ENCODE measurements at regions not wholly inside any gene's neighbourhood (a gene's known extent, or its start where the extent isn't known, plus 50 kb on each side); places are given as distances from the start of the nearest gene placed in this dataset.
"Not testable (repeated sequence)": the region's sequence is repeated elsewhere in the genome, so short reads cannot be mapped to it uniquely, and the experiment has no call there.

DNA sequence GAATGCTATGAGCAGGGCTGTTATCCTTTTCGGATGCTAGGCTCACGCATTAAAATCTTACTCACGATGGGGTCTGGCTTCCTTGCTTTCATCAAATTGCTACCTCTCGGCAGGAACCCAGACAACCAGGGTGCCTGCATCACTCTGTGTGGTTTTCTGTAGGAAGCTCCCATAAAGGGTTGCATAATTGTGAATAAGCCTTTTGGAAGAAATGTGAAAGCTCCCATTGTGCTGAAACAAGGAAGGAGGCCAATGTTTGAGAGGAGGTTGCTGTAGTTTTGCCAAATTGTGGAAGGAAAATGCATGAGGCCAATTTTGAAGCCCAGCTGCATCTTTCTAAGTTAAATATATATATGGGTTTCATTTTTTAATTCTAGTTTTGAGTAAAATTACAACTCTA is 615.5 kb downstream of the C6orf118 start:
- Mint-ChIP-seq H3K4me3 (no peak overlapping the region), H3K27ac (no peak overlapping the region), H3K4me1 (no peaks in the 10 kb centered on the region), H3K27me3 (no peaks in the 10 kb centered on the region), H3K9me3 (peaks cover 21% of the 10 kb centered on the region), H3K36me3 (ENCODE audit: low read depth) (no peaks in the 10 kb centered on the region)
- no peak for DNase-seq
- ChIA-PET POLR2A (no interaction called here), CTCF (no interaction called here)

DNA sequence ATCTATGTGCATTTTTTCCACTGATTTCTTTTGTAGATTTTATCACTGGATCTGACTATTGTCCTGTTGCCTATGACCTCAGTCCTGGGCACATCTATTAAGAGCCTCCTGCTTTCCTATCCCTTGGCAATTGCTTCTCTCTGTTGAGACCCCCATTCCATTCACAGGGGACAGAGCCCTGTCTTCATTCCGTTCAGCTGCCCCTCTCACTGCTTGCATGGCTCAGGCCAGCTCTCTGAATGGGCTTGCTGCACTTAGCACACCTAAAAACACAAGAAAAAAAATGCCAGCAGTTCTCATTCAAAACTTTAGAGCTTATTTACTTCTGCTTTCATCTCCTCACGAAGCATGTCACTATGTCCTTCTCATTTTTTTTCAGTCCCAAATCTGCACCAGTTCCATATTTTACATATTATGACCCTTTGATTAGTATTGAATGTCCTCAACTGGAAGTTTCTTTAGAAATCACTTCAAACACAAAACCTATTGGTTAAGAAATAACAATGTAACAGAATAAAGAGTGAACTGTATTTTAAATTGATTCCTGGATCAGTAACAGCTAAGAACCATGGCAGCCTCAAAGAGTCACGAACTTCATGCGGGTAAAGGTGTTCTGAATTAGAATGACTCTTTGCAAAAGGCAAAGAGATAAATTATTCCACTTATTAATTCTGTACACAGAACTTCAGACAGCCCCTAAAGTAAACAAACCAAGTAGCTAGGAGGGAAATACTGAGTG is 616.5 kb downstream of the C6orf118 start:
- Mint-ChIP-seq H3K27me3 (no peaks in the 10 kb centered on the region), H3K4me3 (no peak overlapping the region), H3K9me3 (peaks cover 21% of the 10 kb centered on the region), H3K27ac (no peak overlapping the region), H3K4me1 (no peaks in the 10 kb centered on the region), H3K36me3 (ENCODE audit: low read depth) (no peaks in the 10 kb centered on the region)
- DNase-seq, result no peak
- ChIA-PET CTCF (no interaction called here), POLR2A (no interaction called here)

DNA sequence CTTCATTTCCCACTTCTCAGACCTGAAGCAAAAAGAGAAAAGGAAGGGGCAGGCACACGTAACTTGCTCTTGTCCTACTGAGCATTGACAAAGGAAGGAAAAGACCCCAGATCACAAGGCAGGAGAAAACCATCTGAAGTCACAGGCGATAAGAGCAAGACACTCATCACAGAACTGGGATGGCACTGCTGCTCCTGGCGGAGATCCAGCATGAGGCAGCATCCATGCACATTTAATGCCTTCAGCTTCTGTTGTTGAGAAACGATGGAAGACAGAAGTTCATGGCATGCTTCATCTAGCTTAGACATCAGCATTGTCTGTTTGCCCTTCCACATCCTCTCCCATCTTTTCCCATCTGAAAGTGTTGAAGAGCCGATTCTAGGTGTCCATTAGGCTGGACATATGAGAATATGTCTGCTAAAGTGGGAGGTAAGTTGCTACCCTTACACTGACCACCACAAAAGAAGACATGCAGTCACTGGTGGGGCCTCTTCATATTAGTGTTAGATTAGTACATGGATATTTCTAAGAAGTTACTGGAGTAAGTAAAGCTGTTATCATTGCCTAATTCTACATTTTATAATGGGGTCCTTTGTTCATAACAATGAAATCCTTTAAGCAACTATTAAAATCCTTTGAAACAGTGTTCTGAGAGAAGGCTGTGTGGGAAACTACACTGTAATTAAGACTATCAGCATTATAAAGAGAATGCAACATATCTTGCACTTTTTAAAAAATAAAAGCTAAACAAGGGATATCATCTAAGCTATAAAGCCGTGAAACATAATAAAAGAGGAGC is 618.5 kb downstream of the C6orf118 start:
- Mint-ChIP-seq H3K4me3 (no peak overlapping the region), H3K36me3 (ENCODE audit: low read depth) (no peaks in the 10 kb centered on the region), H3K27ac (no peak overlapping the region), H3K9me3 (peaks cover 19% of the 10 kb centered on the region), H3K4me1 (no peaks in the 10 kb centered on the region), H3K27me3 (no peaks in the 10 kb centered on the region)
- ChIA-PET CTCF (no interaction called here), POLR2A (no interaction called here)
- no peak for DNase-seq

DNA sequence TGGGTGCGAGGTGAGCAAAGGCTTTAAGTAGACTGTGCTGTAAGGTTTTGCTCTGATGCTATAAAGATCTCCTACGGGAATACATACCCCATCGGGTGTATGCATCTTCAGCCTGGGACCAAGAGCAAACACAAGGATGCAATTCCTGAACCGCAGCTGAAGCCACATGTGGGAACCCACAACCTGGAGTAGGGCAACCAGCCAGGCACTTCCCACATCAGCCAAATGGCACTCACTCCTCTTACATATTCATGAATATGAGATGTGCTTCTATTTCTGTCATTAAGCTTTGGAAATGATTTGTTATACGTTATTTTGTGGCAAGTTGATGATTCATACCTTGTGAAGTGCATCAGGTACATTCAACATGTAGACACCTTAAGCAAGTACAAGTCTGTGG is 619.2 kb downstream of the C6orf118 start:
- no peaks in the 10 kb centered on the region for H3K36me3 Mint-ChIP-seq (ENCODE audit: low read depth)
- POLR2A ChIA-PET, result no interaction called here
- no peak for DNase-seq
- H3K9me3 Mint-ChIP-seq, result peaks cover 16% of the 10 kb centered on the region
- H3K27ac Mint-ChIP-seq, result no peak overlapping the region
- H3K4me1 Mint-ChIP-seq, result no peaks in the 10 kb centered on the region
- H3K4me3 Mint-ChIP-seq, result no peak overlapping the region
- H3K27me3 Mint-ChIP-seq, result no peaks in the 10 kb centered on the region
- CTCF ChIA-PET, result no interaction called here

DNA sequence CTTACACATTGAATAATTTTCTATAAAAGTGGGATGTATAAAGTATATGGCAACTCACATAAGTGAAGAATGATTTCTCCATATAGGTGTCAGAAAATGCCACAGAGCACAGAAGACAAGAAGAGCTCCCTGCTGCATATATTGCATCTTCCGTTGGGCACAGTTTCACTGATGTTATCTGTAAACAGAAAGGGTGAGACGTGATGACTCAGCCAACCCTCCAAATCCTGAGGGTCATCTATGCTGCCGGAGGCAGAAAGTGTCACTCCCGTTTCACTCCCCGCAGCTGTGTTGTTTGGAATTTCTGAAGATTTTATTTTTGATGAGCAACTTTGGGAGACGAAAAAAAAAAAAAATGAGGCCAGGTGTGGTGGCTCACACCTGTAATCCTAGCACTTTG is 644.1 kb downstream of the C6orf118 start:
- H3K9me3 Mint-ChIP-seq, result peaks cover 14% of the 10 kb centered on the region
- no peak overlapping the region for H3K4me3 Mint-ChIP-seq
- no peaks in the 10 kb centered on the region for H3K4me1 Mint-ChIP-seq
- H3K36me3 Mint-ChIP-seq (ENCODE audit: low read depth), result no peaks in the 10 kb centered on the region
- no peak overlapping the region for H3K27ac Mint-ChIP-seq
- no peak for DNase-seq
- H3K27me3 Mint-ChIP-seq, result no peaks in the 10 kb centered on the region
- CTCF ChIA-PET, result no interaction called here
- POLR2A ChIA-PET, result no interaction called here

- CTCF ChIA-PET, result no interaction called here
- no peaks in the 10 kb centered on the region for H3K4me1 Mint-ChIP-seq
- POLR2A ChIA-PET, result no interaction called here
Measured at GRCh38 chr6:164663634-164664033, 645.8 kb downstream of the C6orf118 start.

DNA sequence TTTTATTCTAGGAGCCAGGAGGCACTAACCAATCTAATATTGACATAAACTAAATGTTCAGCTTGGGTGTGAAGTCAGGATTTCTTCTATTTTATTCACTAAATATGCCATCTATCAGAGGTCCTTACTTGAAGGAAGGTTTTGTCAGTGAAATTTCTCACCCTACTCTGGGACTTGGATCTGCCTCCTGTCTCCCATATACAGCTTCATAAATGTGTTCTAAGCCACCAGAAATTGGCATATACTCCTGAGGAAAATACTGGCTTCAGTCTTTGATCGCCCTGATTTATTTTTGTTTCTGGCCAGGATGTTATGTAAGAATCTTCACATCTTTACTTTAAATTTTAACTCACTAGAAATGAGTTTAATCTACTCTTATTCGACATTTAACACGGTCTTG is 647.7 kb downstream of the C6orf118 start:
- no peaks in the 10 kb centered on the region for H3K36me3 Mint-ChIP-seq (ENCODE audit: low read depth)
- ChIA-PET CTCF (no interaction called here), POLR2A (no interaction called here)
- peaks cover 16% of the 10 kb centered on the region for H3K9me3 Mint-ChIP-seq
- H3K27me3 Mint-ChIP-seq, result no peaks in the 10 kb centered on the region
- no peak overlapping the region for H3K27ac Mint-ChIP-seq
- H3K4me3 Mint-ChIP-seq, result no peak overlapping the region
- DNase-seq, result no peak
- H3K4me1 Mint-ChIP-seq, result no peaks in the 10 kb centered on the region

More at GRCh38 chr6:164663634-164664033, 645.8 kb downstream of the C6orf118 start:
- Mint-ChIP-seq H3K4me3 (no peak overlapping the region), H3K27ac (no peak overlapping the region), H3K36me3 (ENCODE audit: low read depth) (no peaks in the 10 kb centered on the region), H3K9me3 (peaks cover 14% of the 10 kb centered on the region), H3K27me3 (no peaks in the 10 kb centered on the region)
- no peak for DNase-seq

GRCh38 chr6:164660781-164661180 is 648.6 kb downstream of the C6orf118 start:
- no peak for DNase-seq
- CTCF ChIA-PET, result no interaction called here
- Mint-ChIP-seq H3K27ac (no peak overlapping the region), H3K9me3 (peaks cover 17% of the 10 kb centered on the region), H3K36me3 (ENCODE audit: low read depth) (no peaks in the 10 kb centered on the region), H3K4me3 (no peak overlapping the region), H3K27me3 (no peaks in the 10 kb centered on the region), H3K4me1 (no peaks in the 10 kb centered on the region)
- POLR2A ChIA-PET, result no interaction called here

DNA sequence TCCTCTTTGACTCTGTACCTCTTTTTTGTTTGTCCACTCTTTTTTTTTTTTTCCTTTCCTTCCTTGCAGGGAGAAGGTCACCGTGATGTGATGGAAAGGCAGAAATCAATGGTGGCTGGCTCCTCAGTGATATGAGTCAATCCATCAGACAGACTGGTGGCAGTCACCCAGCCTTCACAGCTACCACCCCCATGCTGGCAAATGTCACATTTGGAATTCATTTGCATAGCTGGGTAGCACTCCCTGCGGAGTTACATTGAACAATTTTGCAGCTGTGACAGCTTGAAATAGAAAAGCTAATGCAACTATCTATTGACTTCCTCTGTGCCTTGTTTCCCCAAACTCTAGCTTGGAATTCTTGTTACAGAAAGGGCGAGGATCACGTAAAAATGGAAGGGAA is 668.4 kb downstream of the C6orf118 start:
- Mint-ChIP-seq H3K36me3 (ENCODE audit: low read depth) (no peaks in the 10 kb centered on the region), H3K27ac (no peak overlapping the region), H3K4me3 (no peak overlapping the region), H3K9me3 (peaks cover 12% of the 10 kb centered on the region), H3K4me1 (no peaks in the 10 kb centered on the region), H3K27me3 (no peaks in the 10 kb centered on the region)
- no peak for DNase-seq
- ChIA-PET POLR2A (no interaction called here), CTCF (no interaction called here)

- ChIA-PET POLR2A (no interaction called here), CTCF (no interaction called here)
- Mint-ChIP-seq H3K4me3 (no peak overlapping the region), H3K27ac (no peak overlapping the region), H3K36me3 (ENCODE audit: low read depth) (no peaks in the 10 kb centered on the region), H3K9me3 (peaks cover 4% of the 10 kb centered on the region), H3K27me3 (no peaks in the 10 kb centered on the region), H3K4me1 (no peaks in the 10 kb centered on the region)
- DNase-seq, result no peak
Measured at GRCh38 chr6:164628302-164628931, 681.0 kb downstream of the C6orf118 start.

DNA sequence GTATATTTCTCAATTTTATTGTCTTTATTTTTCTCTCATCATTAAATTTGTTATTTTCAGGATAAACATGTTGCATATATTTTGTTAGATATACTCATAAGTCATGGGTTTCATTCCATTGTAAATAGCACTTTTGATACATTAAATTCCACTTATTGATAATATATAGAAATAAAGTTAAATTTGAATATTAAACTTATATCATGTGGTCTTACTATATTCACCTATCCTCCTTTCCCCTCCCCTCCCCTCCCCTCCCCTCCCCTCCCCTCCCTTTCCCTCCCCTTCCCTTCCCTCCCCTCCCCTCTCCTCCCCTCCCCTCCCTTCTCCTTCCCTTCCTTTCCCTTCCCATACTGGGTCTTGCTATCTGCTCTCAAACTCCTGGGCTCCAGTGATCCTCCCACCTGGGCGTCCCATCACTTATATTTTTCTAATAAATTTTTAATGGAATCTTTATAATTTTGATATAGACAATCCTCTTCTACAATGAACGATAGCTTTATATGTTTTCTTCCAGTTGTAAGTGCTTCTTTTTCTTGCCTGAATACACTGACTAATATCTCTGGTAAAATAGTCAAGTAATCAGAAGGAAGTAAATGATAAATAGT is 692.4 kb downstream of the C6orf118 start:
- CTCF ChIA-PET, result no interaction called here
- H3K36me3 Mint-ChIP-seq (ENCODE audit: low read depth), result no peaks in the 10 kb centered on the region

GRCh38 chr6:164612751-164613150 is 696.7 kb downstream of the C6orf118 start:
- H3K27ac Mint-ChIP-seq, result no peak overlapping the region
- H3K9me3 Mint-ChIP-seq, result peaks cover 2% of the 10 kb centered on the region
- ChIA-PET POLR2A (no interaction called here), CTCF (no interaction called here)
- H3K27me3 Mint-ChIP-seq, result no peaks in the 10 kb centered on the region
- DNase-seq, result no peak
- no peaks in the 10 kb centered on the region for H3K36me3 Mint-ChIP-seq (ENCODE audit: low read depth)
- H3K4me1 Mint-ChIP-seq, result no peaks in the 10 kb centered on the region
- H3K4me3 Mint-ChIP-seq, result no peak overlapping the region

More for the DNA sequence above, 692.4 kb downstream of the C6orf118 start:
- no peak for DNase-seq
- Mint-ChIP-seq H3K9me3 (peaks cover 2% of the 10 kb centered on the region), H3K4me3 (no peak overlapping the region), H3K27ac (no peak overlapping the region), H3K27me3 (no peaks in the 10 kb centered on the region), H3K4me1 (no peaks in the 10 kb centered on the region)
- POLR2A ChIA-PET, result no interaction called here

- H3K4me1 Mint-ChIP-seq; POLR2A ChIA-PET; DNase-seq; CTCF ChIA-PET; H3K4me3 Mint-ChIP-seq; H3K27me3 Mint-ChIP-seq; H3K36me3 Mint-ChIP-seq (ENCODE audit: low read depth); H3K27ac Mint-ChIP-seq; H3K9me3 Mint-ChIP-seq: not testable (repeated sequence)
Measured at GRCh38 chr6:164610859-164611258, 698.5 kb downstream of the C6orf118 start.
